Jurkat, Clone E6-1 (cell line): ENCODE measurements at regions not wholly inside any gene's neighbourhood (a gene's known extent, or its start where the extent isn't known, plus 50 kb on each side); places are given as distances from the start of the nearest gene placed in this dataset.
"Not testable (repeated sequence)": the region's sequence is repeated elsewhere in the genome, so short reads cannot be mapped to it uniquely, and the experiment has no call there.

Experiments used
- DNase-seq: peaks from one replicate; pipeline ENCODE4 v3.0.0-alpha.2; 2011; ENCODE audit warnings: low read depth, low spot score
- H3K4me3 ChIP-seq: 2 replicates; pipeline ENCODE4 v1.5.1; 2011; ENCODE audit warnings: mild to moderate bottlenecking, low read length, control low read depth, moderate library complexity

DNA sequence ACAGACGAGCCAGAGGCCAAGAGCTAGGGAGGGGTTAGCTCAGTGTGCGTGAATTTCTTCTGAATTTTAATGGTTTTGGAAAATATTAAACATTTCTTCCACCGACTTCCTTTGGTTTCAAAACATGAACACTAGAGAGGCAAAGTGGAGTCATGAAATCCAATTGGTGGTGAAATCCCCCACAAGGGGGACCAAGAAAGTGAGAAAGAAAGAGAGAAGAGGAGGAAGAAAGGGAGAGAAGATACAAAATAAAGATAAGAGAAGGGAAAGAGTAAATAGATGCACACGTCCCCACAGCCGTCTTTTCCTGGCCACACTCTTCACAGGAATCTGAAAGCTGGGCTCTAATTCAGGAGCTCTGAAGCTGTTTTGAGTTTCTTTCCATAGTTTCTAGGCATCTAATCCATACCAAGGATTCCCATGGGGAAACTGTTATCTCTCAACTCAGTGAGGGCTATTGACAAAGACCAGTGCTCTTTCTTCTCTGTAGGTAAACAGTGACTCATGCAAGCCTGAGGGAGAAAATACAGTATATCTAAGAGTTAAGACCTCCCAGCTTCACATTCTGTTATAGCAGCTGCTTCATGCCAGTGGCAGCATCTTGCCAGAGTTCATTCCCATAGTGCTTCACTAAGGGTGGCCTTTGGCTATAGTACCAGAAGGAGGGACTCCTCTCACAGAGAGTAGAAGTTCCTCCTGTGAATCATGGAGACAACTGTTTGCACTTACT lies 115.8 kb upstream of the LIFR start:
- no peak overlapping the region for H3K4me3 ChIP-seq
- no peak for DNase-seq

DNA sequence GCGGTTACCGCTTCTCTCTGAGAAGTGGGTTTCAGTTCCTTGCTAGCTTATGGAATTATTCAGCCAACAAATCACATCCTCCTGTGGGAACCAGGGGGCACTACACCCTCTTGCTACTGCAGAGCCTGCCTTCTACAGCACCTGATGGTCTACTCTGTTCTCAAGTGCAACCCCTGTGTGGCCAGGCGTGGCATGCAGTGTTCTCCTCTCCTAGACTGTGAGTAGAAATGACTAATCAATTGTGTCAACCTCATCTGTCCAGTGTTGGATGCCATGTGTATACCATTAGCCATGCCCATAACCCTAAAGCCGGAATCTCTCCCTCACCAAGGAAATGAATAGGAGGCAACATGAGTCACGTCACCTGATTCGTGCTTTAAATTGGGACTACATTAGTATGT lies 117.2 kb upstream of the LIFR start:
- H3K4me3 ChIP-seq = no peak overlapping the region
- DNase-seq = no peak

DNA sequence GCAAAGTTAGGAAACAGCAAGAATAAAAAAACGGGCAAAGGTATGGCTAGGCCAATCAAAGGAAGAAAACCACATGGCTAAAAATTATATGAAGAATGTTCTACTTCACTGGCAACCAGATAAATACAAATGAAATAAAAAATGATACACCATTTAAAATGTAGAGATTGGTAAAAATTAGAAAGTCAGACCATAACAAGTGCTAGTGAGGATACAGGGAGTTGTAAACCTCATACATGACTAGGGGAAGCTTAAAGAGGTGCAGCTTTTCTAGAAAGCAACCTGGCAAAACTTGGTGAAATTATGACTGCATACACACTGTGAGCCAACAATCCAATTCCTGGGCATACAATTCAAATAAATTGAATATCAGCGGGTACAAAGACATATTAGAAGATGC lies 119.0 kb upstream of the LIFR start:
- H3K4me3 ChIP-seq = no peak overlapping the region
- DNase-seq = no peak

DNA sequence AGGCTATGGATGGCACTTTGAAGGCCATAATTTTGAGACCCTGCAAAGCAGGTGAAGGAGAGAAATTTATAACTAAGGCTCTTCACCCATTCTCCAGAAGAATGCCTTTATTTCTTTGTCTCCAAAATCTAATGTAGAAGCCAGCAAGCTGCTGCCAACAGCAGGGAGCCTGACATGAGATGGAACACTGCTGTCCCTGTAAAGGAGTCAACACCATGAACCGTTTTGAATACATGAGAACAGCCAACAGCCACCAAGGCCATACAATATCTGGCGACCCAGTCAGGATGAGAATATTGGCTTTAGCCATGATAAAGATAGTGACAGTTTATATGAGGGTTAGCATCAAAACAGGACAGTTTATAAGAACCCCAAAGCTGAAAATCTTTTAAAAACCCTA lies 121.2 kb upstream of the LIFR start:
- DNase-seq = no peak
- H3K4me3 ChIP-seq = no peak overlapping the region

DNA sequence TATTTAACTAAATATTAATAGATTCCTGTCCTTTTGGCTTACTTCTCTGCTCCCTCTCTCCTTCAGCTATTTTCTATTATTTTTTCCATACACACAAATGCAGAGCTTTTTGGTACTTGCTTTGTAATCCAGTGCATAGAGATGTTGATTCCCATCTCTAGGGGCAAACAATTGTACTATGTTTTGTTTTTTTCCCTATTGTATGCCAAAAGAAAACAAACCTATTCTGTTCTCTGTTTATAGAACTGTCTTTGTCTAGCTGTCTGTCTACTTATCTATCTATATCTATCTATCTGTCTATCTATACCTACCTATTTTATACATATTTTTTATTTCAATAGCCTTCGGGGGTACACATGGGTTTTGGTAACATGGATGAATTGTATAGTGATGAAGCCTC lies 121.6 kb upstream of the LIFR start:
- no peak for DNase-seq
- H3K4me3 ChIP-seq = no peak overlapping the region

DNA sequence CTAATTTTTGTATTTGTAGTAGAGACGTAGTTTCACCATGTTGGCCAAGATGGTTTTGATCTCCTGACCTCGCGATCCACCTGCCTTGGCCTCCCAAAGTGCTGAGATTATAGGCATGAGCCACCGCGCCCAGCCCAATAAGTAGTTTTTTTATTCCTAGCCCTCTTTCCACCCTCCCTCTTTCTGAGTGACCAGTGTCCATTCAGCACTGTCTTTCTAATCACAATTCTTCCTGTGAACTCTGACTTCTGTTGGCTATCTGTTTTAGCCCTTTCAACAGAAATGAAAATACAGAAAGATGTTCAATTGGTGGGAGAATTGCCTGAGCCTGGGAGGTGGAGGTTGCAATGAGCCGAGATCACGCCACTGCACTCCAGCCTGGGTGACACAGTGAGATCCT lies 122.3 kb upstream of the LIFR start:
- H3K4me3 ChIP-seq, DNase-seq: not testable (repeated sequence)

DNA sequence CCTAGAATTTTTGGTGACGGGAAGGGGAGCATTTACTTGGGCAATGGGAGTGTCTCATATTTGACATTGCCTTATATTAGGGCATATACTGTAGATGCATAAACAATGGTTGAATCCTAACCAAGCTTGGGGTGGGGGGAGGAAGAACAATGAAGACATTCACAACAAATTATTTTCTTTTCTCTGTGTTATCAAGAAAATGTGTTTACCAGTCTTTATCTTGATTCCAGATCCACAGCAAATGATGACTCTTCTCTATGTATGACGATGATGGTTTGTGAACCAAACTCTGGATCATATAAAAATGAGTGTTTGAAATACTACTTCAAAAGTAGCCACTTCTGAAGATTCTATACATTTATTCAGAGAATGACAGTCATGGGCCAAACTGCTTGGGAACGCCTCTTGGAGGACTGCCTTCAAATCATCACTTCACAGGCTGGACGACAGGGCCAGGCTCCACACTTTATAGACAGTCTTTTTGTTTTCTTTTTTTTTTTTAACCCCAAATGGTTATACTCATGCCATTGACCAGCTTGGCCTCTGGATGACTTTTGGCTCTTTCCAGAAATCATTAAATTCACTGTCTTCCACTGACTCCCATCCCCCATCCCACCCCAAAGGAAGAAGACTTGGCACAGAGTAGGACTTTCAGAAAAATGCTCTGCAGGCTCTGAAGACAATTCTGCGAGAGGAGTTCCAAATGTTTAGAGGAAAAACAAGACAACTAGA lies 123.8 kb upstream of the LIFR start:
- no peak overlapping the region for H3K4me3 ChIP-seq
- DNase-seq = no peak

DNA sequence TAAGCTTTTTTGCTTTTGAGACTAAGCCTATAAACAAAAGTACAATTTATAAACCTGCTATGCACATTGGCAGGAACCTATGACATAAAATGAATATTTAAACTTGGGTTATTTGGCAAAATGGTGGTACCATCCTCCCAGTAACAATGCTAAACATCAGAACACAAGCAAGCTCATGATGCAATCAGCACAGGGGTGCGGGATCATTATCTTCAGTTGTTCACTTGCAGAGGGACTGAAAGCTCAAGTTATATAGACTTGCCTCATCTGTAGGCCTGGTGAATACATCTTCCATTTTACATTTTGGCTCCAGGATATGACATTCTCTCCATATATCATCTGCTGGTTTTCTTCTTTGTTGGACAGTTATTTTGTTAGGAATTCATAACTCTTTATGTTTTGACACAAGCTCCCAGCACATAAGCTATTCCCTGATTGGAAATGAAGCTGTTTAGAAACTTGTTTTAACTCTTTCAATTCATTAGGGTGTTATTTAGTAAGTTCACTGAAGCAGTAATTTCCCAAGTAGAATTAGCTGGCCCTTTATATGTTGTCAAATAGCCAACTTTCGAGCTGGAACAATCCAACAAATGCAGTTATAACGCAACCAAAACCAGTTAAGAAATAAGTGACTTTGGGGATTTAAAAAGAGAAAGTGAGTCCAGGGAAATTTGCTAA lies 124.7 kb upstream of the LIFR start:
- no peak overlapping the region for H3K4me3 ChIP-seq
- no peak for DNase-seq

DNA sequence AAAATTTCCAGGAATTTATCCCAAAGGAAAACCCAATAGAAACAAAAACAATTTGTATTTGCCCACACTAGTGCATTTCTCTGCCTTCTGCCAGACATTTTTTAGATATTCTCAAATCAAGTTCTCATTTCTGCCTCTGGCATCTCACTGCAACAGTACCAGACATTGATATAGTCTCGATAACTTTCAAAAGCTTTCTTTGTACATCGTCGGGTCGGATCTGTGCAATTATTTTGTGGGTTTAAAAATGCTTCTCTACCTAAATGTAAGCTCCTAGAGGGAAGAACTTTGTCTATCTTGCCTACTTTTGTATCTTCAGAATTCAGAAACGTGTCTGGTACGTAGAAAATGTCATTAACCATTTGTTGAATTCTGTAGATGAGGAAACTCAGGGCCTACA lies 125.5 kb upstream of the LIFR start:
- DNase-seq = no peak
- H3K4me3 ChIP-seq = no peak overlapping the region

DNA sequence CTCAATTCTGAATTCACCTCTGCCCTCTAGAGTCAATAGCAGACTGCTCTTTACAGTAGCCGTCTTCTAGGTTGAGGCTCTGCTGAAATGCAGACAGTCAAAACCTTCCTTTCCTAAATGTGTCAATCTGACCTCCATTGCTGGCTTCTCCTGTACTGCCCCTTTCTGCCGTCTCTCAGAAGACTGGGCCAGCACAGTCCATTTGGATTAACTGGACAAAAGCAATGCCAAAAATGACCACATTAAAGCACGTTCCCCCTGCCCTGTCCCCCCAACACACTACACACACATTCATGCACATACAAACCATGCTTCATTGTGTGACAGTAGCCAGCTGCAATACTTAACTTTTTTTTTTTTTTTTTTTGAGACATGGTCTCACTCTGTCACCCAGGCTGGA lies 130.2 kb upstream of the LIFR start:
- no peak overlapping the region for H3K4me3 ChIP-seq
- no peak for DNase-seq

DNA sequence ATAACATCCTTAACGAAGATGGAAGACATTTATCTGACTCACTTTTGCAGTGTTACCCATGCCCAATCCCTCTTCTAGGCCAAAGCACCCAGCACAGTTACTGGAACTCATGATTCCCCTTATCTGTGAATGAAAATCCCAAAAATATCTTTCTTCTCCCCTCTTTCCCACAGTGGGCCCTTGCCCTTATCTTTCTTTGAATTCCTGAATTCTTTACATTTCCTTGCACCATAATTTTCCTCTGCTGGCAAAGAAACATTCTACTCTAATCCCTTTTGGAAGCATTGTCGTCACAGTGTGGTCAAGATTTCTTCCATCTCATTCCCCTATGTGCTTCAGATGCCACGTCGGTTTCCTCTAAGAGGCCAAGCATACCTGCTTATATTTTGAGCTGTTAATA lies 135.9 kb upstream of the LIFR start:
- no peak for DNase-seq
- no peak overlapping the region for H3K4me3 ChIP-seq

DNA sequence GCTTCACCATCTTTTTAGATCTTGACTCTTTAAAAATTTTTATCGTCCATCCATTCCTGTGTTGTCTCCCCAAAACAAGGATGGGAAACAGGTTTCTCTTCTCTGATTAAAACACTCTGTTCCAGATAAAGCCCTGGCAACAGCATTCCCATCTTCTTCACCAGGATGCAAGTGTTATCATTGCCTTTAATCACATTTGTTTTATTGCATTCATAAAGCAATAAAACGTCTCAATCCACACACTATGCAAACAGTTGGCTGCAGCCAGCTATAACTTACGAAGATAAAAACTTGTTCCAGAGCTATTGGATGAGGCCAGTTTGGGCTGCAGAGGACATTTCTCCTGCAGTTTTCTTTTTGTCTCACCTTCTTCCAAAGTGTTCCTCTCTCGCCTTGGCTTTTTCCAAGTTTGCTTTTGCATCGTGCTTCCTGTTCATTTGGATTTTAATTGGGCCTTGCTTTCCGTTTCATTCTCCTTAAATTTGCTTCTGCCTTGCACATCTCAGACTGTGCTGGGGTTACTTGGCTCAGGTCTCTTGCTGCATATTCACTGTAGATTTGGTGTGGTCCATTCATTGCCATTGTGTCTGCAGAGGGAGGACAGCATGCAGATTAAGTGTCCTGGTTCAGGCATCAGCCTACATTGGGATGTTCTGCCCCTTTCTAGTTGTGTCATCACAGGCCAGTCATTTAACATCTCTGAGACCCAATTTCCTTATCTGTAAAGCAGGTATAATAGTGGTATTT lies 136.5 kb upstream of the LIFR start:
- H3K4me3 ChIP-seq = no peak overlapping the region
- DNase-seq = no peak

DNA sequence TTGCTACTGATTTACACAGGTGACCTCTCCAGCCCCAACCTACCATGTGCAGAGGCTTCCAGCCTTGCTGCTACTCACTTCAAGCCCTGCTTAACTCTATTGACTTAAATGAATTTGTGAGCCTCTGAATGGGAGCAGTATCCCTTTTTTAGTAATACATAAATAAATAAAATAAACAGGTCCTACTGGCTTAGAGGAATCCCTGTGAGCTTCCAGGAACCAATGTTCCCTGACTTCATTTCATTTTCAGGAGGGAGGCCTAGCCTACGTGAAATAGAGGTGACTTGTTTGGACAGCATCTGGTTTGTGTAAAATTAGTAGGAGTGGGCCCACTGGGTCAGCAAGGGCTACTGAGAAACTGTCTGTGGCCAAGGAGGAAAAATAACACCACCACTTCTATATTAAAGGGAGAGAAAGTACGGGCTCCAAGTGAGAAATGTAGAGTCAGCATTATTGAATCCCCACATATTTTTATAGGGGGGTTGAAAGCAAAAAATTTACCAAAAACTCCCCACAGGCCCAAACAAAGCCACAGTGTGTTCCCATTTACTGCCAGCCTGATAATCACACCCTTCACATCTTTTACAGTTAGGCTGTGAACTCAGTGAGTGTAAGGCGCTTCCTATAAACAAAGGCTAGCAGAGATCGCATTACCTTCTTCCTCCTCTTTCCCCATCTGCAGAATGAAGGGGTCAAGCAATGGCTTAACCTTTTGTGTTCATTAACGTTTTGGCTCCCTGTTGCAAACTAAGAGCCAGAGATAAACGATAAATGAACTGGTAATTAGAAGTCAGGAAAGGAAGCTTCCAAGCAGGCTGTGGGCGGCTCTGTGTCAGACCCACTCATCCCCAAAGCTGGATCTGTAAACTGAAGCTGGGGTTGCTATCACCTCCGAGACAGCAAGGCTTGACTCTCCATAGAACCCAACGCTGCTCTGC lies 138.8 kb upstream of the LIFR start:
- DNase-seq = no peak
- no peak overlapping the region for H3K4me3 ChIP-seq

DNA sequence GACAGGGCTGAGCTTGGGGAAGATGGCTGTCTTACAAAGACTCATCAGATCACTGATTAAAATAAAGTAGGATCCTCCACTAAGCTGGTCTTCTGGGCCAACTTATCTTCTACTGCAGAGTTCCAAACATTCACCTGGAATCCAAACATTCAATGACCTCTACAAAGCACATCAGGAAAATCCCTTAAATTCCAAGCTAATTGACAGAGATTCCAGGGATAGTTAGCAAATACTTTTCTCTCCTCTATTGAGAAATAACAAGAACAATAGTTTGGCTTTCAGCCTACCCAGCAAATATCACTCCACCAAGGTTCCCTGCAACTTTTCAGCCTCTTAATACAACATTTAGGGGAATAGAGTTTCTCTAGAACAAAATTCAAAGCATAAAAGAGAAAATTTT lies 140.6 kb upstream of the LIFR start:
- DNase-seq = no peak
- no peak overlapping the region for H3K4me3 ChIP-seq

DNA sequence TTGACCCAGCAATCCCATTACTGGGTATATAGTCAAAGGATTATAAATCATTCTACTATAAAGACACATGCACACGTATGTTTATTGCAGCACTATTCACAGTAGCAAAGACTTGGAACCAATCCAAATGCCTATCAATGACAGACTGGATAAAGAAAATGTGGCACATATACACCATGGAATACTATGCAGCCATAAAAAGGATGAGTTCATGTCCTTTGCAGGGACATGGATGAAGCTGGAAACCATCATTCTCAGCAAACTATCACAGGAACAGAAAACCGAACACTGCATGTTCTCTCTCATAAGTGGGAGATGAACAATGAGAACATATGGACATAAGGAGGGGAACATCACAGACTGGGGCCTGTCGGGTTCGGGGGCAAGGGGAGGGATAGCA lies 140.3 kb upstream of the OSMR start:
- DNase-seq, H3K4me3 ChIP-seq: not testable (repeated sequence)

DNA sequence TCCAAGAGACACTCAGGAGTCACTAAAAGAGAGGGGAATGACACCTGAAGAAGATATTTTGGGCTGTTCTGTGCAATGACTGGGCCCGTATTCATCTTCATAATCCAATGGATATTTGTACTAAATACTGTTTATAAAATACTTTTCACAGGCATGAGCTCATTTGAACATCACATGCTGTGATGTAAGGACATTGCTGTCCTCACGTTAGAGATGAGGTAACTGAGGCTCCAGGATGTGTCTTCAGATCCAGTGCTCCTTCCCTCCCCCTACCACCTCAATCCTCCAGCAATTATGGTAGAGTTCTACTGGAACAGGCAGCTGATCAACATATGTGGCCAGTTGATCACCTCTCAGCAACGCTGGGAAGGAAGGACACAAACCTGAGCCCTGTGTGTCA lies 139.4 kb upstream of the OSMR start:
- DNase-seq = no peak

DNA sequence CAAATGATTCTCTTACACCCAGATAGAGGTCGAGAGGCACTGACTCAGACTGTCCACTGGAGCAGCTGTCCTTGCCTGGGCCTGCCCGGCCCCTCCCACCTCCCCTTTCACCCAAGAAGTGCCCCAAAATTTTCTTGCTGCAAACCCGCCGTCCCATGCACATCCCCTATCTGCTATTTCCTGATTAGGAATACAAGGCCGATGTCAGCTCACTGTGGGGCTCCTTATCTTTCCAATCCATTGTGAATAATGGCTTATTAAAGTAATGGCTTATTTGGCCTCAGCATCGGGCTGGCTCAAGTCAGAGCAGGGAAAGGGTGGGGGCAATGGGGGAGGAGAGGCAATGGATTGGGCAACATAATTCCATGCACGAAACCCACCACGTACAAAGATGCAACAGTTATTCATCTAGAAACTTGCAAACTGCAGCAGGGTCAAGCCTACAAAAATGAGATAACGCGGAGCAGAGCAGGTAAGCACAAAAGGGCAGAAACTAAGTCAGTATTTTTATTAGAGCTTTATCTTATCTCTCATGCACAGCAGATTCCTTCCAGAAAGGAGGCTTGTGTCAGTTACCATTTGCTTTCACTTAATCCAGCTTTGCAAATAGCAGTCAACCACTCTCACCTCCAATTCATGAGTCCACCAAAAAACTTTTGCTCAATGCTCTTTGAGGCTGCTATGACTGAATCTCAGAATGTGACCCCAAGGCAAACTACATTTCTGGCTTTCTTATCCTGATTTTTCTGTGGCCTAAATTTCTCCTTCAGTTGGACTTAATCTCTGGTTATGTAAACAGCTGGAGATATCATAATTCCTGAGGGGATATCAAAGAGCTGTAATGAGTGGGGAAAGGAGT lies 138.2 kb upstream of the OSMR start:
- no peak overlapping the region for H3K4me3 ChIP-seq
- DNase-seq = no peak

More for the DNA sequence above, 139.4 kb upstream of the OSMR start:
- no peak overlapping the region for H3K4me3 ChIP-seq
